ENCODE measurements at regions not wholly inside any gene's neighbourhood (a gene's known extent, or its start where the extent isn't known, plus 50 kb on each side); places are given as distances from the start of the nearest gene placed in this dataset.
A peak's percentile ranks its signal among the peaks of the same experiment; 100 is the strongest.

DNA sequence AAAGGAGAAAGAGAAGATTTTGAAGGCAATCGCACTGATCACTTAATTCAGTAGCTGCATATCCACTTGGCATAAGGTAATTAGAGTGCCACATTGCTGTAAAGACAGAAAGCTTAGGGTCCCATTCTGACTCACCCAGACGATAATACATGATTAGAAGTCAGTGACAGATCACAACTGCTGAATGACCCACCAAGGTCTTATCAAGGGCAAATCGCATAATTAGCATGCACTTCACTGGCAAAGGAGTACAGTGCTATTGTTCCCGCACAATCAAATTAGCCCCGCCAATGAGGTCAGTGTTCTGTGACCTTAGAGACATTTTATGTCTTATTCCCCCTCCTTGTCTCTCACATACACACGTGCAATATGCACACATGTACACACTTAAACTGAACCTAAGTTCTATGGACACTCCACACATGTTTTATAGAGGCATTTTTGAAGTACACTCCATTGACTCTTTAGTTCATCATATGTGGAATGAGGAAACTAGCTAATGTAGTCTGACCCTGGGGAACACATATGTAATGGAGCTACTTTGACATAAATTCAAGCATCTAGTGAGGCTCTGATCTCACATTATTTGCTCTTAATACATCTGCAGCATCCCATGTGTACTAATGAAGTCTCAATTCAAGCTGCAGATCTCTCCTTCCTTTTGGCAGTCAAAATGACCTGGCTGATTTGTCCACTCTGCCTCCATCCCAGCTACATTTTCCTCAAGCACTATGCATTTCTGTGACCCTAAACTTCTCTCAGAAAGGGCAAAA lies 673.8 kb upstream of the FANCL start:
- DNase-seq (ENCODE audit: low read depth in 2 of 3, low spot score in 2 of 3), result no peak

DNA sequence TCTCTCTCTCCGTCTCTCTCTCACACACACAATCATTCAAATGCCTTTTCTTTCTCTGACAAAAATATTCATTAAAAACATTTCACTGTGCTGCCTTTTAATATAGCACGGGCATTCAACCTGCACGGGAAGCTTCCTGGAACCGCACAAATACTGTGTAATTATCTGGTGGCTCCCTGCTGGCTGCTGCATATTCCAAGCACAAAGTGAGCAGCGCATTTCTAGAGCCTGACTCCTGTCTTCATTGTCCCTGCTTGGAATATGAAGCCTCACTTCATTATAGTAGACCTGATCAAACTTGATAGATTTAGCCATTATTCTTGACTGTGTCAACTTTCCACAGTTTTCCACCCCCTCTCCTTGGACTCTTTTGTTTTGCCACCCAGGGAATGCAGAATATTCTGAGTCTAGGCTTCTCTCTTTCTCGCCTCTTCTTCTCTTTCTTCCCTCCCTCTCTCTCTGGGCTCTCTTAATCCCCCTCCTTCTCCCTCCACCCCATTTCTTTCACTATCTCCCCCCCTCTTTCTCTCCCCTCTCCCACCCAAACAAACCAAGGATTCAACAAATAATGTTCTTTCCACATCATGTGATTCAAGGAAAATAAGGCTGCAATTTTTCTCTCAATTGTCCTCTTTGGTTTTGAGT lies 672.1 kb upstream of the FANCL start:
- no peak for DNase-seq (ENCODE audit: low read depth in 2 of 3, low spot score in 2 of 3)

DNA sequence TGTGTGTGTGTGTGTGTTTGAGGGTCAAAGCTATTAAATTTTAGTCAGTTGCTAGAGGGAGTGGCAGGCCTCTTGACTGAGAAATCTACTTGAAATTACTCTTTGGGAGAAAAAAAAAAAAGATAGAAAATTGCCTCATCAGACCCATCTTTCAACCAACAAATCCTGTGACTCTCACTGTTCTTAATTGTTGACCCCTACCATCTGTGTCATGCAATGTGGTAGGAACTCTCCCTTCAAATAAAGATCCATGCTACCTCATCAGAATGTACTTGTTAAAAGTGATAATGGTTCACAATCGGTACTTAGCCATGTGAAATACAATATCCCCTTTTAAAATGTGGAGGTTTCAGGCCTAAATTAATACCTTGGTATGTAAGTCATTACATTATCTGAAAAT lies 670.8 kb upstream of the FANCL start:
- no peak for DNase-seq (ENCODE audit: low read depth in 2 of 3, low spot score in 2 of 3)

DNA sequence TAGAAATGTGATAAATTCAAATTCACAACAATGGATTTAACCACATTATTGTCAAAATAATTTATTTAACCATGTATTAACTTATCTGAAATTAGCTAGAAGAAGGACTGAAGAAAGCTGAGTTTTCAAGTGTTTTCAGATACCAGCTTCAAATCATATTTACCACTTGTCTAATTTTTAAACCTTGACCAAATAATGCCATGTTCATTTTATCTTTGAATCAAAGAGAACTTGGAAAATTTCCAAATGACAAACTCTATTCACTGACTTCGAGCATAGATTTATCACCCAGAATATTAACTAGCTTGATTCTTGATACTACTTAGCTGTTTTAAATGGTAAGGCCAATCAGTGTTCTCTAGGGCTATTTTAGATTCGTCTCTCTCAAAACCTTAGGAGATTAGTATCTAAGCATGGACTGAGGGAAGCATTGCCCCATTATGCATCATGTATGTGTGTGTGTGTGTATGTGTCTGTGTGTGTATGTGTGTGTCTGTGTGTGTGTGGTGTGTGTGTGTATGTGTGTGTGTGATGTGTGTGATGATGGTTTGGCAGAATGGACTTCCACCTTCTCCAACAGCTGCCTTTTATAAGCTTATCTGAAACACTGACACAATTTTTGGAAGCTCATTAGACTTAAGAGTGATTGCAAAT lies 667.5 kb upstream of the FANCL start:
- no peak for DNase-seq (ENCODE audit: low read depth in 2 of 3, low spot score in 2 of 3)

DNA sequence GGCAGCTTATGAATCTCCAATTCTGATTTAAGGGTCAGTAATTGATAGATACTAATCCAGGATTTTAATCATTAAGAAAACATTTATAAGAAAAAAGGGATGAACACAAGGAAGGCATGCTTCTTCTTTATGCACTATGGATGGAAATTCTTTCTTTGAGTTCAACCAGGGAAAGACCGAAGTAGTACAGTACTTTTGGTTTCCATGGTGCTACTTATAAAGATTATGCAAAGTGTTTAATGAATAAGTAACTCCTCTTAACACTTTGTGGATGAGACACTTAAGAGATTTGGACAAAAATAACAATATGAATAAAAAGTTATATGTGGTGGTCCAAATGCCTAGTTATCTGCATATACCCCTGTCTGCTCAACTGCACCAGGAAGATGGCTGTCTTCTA lies 666.5 kb upstream of the FANCL start:
- DNase-seq (ENCODE audit: low read depth in 2 of 3, low spot score in 2 of 3), result no peak

DNA sequence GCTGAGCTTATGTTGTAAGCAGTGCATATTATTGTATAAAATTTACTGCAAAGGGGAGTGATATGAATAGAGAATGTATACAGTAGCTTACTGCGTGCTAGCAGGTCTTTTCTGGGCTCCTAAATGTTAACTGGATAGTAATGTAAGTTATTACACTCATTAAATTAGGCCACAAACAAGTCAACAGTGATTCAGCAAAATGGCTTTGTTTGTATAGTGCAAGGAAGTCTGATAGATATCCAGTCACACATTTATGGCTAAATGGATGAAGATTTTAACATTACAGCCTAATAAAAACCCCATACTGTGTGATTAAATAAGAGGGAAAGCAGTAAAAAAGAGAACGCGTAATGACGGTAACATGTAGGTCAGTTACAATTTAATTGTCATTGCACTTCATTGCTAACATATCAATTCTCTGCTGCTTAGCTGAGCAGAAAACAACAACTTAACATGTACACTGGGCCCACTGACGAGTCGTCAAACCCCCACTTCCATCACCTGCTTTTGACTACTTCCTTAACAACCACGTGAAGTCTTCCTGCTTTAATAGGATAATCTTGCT lies 665.0 kb upstream of the FANCL start:
- DNase-seq (ENCODE audit: low read depth in 2 of 3, low spot score in 2 of 3), result no peak

DNA sequence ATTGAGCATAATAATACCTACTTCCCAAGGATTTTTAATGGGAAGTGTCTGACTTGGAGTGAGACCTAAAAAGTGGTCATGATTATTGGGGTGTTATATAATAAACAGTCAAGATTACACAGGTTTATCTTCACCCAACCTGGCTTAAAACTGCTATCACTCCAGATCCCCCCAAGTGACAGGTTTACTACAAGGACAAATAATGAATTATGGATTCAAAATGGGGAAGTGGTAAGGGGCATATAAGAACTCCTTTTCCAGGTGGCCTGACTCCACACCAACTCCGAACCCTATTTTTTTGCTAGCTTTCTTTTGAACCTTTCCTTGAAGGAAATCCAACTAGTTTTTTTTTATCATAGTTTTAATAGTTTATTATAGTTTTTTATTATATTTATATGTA lies 663.0 kb upstream of the FANCL start:
- peak in 1 of 3 donors; percentile 72 for DNase-seq (ENCODE audit: low read depth in 2 of 3, low spot score in 2 of 3)

DNA sequence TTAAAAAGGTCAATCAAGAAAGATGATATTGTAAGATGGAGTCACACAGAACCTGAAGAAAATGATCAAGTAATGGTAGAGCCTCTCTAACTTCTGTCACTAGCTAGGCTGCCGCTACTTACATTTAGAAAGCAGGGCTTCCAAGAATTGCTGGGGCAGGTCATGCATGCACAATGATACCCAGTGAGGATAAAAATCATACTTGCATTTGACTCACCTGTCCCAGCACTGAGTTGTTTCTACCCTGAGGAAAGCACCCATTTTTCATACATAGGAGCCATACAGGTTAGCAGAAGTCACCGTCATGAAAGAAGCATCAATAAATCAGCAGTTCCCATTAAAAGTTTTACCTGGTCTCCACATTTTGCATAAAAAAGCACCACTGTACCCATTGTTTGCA lies 662.3 kb upstream of the FANCL start:
- DNase-seq (ENCODE audit: low read depth in 2 of 3, low spot score in 2 of 3), result no peak

DNA sequence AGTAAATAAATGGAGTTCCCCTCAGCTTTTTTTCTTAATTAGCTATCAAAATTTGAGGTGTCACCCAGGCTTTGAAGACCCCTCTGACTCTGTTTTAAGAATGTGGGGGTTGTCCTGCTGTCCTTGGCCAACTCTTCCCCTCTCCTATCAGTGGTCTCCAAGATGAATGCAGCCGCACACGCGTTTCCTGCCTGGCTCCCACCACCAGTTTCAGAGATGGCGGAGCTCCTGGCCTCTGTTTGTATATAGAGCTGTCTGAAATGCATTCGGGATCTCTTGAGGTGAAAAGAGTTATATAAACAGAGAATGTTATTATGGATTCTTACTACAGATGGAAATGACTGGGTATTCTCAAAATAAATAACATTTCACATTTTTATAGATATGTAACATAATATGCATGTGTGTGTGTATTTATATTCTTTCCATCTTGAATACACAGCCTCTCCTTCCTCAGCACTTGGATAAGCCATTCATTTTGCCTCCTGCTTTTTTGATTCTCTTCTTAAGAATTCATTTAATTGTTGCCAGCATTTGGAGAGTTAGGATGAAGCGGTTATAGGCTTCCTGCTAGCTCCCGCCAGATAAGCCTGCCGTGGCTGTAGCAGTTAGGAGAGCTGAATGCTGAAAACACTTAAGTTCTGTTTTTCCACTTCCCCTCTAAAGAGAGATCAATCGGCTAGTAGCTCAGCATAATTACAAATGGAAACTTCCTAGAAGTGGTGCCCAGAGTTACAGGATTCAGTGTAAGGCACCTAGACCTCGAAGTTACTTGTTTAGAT lies 659.3 kb upstream of the FANCL start:
- peak in 2 of 3 donors; percentile 45 to 55 for DNase-seq (ENCODE audit: low read depth in 2 of 3, low spot score in 2 of 3)

DNA sequence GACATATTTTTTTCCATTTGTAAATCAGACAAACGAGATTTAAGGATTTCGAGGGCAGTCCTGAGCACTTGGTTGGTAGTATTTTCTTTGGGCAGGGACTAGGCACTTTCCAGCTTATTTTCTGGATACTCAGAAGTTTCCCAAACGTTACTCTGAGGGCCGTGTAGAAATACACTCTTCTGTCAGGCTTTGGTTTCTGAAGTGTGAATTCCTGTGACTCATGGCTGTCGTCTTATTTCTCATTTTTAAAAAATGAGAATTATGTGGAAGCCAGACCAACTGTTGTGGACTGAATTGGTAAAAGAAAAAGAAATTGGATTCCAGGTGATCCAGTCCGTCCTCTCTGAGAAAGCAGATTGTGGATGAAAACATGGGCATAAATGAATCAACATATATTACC lies 658.6 kb upstream of the FANCL start:
- DNase-seq (ENCODE audit: low read depth in 2 of 3, low spot score in 2 of 3), result peak in 1 of 3 donors; percentile 10

DNA sequence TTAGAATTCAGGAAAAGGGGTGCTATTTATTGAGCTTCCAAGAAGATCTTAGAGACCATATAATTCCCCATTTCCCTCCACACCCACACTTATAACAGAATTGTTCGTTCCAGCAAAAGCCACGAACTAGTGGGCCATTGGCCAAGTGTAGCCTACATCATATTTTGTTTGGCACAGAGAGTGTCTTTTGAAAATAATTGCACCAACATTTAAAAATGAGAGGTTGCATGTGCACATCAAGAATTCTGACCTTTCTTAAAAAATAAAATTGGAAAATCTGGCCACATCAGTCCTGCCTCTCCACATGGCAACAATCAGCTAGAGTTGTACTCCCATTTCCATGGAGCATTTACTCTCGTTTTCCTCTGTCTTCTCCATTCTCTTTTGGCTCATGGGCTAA lies 655.5 kb upstream of the FANCL start:
- no peak for DNase-seq (ENCODE audit: low read depth in 2 of 3, low spot score in 2 of 3)

DNA sequence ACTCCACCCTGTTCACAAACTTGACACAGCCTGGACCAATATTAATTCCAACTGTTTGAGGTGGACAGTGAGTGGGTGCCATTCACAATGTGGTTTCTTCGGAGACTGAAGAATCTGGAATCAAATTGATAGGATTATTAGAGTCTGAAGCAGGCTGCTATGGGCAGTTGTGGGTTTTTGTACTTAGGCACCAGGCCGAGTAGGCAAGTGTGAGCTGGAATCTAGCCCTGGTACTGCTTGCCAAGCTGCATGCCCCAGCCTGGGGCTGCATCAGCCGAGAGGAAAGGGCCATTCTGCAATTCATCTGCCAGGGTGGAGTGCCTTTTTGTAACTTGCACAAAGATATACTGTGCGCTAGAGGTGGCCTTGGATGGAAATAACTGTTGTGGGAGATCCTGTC lies 654.7 kb upstream of the FANCL start:
- no peak for DNase-seq (ENCODE audit: low read depth in 2 of 3, low spot score in 2 of 3)

DNA sequence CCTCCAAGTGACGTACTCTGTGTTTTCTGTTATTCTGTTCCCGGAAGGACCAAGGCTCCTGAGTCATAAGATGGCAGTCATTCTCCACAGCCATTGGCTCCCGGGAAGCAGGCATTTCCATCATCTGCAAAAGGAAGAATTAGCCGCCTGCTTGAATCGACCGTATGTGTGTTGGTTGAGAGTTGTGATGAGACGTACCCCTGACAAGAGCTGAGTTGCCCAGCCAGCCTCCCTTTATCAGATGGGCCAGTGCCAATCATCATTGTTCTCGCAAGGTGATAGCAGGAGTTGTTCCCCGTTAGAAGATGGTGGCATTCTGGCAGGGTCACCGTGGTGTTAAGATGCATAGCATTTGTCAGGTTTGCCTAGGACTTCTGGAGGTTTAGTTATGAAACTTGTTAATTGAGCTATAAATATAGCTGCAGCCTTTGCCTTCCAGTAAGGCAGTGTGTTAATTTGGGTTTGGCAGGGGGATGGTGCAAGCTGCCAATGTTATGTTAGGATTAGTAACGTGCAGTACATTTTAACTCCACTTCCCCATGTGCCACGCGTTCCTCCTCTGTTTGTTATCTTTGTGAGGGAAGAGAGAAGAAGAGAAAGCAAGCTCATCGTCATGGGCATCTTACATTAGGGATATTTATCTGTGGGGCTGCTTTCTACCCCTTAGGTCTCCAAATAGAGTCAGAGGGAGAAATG lies 652.7 kb upstream of the FANCL start:
- DNase-seq (ENCODE audit: low read depth in 2 of 3, low spot score in 2 of 3), result peak in 1 of 3 donors; percentile 23

DNA sequence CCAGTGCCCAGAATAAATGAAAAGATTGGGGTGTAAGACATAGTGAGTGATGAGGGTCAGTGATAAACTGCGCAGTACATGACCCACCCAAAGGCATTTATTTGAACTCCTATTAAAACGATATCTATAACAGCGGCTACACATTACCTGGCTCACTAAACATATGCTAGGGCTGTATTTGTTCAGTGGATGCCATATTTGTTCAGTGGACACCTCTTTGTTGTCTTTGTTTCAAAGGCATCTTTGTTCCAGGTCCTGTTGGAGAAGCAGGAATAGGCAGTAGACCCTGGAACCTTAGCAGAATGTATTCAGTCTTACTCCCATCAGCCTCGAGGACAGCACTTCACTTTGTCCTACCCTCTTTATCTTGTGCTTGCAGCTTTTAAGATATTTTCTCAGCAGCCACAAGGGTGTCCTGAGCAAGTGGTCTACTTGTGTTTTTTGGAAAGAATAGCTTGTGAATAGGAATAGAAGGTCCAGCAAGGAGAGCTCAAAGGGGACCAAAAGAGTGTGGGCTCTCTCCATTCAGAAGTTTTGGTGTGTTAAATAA lies 650.8 kb upstream of the FANCL start:
- no peak for DNase-seq (ENCODE audit: low read depth in 2 of 3, low spot score in 2 of 3)

DNA sequence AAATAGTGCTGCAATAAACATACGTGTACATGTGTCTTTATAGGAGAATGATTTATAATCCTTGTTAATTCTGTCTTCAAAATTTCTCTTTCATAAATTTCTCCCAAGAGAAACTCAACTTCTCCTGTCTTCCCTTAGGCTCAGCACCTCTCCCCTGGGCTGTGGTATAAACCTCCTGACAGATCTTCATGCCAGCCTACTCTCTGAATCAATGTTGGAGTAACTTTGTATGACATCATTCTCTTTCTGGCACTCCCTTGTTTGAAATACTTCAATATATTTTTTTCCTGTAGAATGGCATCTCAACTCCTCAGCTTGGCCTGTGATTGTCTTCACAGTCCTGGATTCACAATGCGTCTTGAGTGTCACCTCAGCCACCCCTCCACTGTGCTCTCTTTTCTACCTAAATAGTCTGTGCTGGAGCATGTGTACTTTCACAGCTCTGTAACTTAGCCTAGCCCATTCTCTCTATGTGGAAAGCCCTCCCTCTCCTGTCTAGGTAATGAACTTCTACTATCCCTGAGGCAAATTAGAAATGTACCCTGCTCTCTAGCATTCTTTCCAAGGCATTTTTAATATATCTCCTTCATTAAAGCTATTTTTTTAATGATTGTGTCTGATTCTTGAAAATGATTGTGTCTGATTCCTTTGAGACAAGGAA lies 649.9 kb upstream of the FANCL start:
- DNase-seq (ENCODE audit: low read depth in 2 of 3, low spot score in 2 of 3), result peak in 1 of 3 donors; percentile 46

DNA sequence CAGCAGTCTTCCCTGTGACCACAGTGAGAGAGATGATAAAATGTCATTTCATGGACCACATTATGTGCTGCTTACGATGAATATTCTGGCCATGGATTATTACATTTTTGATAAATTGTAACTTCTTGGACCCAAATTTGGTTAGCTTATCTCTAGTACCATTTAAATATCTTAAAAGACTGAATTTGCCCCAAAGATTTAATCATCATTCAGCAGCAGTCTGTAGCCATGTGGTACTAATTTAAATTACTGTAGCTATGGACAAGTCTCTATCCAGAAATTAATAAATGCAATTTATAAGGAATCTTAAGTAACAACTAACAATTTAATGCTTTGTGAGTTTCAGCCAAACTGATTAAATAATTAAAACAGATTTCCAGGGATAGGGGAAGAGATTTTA lies 644.9 kb upstream of the FANCL start:
- DNase-seq (ENCODE audit: low read depth in 2 of 3, low spot score in 2 of 3), result no peak

DNA sequence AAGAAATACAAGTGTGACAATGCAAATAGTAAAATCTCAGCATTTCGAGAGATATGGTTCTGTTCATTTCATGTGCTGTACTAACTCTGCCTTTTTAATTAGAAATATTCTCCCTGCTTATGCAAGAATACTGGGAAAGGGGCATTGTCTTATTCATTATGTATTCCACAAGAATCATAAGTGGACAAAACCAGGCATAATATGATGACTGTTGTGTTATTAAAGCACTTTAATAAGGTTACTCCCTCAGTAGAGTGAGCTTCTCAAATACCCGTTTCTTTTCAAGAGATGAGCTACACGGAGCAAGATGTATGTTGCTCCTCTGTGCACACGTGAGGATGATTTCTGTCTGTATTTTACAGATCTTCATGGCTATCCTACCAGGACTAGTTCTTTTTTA lies 638.7 kb upstream of the FANCL start:
- DNase-seq (ENCODE audit: low read depth in 2 of 3, low spot score in 2 of 3), result no peak

DNA sequence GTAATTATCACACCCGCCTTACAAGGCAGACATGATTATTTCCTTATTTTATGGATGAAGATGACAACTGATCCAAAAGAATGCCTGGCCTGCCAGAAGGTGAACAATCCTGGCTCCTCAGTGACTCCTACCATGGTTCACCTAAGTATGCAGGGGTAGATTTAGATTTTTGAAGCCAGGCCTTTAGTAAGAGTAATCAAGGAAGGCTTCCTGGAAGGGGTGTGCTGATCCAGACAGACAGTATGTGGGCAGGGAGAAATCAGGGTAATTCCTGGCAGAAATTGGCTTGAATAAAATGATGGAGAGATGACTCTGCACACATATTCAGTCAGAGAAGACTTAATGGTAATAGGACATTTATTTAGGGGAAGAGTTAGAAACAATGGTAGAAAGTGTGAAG lies 637.7 kb upstream of the FANCL start:
- no peak for DNase-seq (ENCODE audit: low read depth in 2 of 3, low spot score in 2 of 3)

DNA sequence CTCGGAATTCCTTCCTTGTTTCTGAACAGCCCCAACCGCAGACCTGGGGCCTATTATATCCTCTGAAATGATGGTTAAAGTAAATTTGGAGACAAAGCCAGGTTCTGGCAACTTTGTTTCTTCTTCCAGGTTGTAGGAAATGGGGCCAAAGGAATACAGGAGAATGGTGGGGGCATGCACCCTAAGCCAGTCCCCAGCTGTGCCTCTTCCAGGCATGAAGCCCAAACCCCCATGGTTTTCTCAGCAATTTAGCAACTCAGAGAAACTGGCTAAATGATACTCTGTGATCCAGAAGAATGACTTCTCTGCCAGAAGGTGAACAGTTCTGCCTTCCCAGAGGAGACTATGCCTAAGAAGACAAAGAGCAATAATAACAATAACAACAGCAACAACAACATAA lies 635.0 kb upstream of the FANCL start:
- DNase-seq (ENCODE audit: low read depth in 2 of 3, low spot score in 2 of 3), result no peak

DNA sequence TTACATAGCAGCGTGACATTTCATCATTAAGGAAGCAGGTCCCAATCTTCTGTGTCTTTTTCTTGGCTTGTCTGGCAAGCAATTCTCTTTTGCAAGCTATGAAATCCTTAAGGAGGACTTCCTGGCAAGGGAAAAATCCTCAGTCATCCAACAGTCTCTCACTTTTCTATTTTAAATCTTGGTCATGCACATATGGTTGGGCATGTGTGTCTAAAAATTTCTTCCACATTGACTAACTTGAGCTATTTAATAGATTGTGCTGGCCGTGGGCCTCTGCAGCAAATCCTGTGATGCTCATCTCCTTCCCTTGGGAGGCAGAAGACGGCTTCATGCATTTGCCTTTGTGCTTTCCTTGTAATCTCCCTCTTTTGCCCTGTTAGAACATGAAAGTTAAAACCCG lies 634.3 kb upstream of the FANCL start:
- DNase-seq (ENCODE audit: low read depth in 2 of 3, low spot score in 2 of 3), result no peak
